Stomach (tissue), 8 donors: ENCODE measurements at regions not wholly inside any gene's neighbourhood (a gene's known extent, or its start where the extent isn't known, plus 50 kb on each side); places are given as distances from the start of the nearest gene placed in this dataset.

Source experiments
- DNase-seq, 2 donors: peaks; one replicate each; pipeline versions ENCODE4 v3.0.0 to v3.0.0-alpha.2; 2013 to 2019
- H3K27ac ChIP-seq, 5 donors: fragments of 200-600 bp in 4 of 5; sonication (generic) in 4 of 5; one replicate each; pipeline ENCODE4 v1.5.1; 2013 to 2019; ENCODE audit warnings: mild to moderate bottlenecking in 1 of 5, moderate library complexity in 1 of 5
- H3K27me3 ChIP-seq, 3 donors: fragments of 200-600 bp; sonication (generic); one replicate each; pipeline ENCODE4 v1.5.1; 2017 to 2019; ENCODE audit warnings: mixed run types in 1 of 3
- H3K36me3 ChIP-seq, 4 donors: fragments of 200-600 bp; sonication (generic); 1 replicate in 3 of 4; 2 replicates in 1 of 4; pipeline ENCODE4 v1.5.1; 2016 to 2019
- H3K4me1 ChIP-seq, 4 donors: fragments of 200-600 bp; sonication (generic); one replicate each; pipeline ENCODE4 v1.5.1; 2016 to 2019
- H3K4me3 ChIP-seq, 4 donors: fragments of 200-600 bp; sonication (generic) in 3 of 4; one replicate each; pipeline ENCODE4 v1.5.1; 2016 to 2019; ENCODE audit warnings: mild to moderate bottlenecking in 1 of 4
- H3K9me3 ChIP-seq, 4 donors: fragments of 200-600 bp; sonication (generic); one replicate each; pipeline ENCODE4 v1.5.1; 2016 to 2019
- CTCF ChIP-seq, 7 experiments: fragments of 450-650 bp in 4 of 7; fragments of 200-600 bp in 3 of 7; sonication (generic) in 3 of 7; IDR thresholded peaks; one replicate each; pipeline ENCODE4 v1.5.1; 2016 to 2019; ENCODE audit warnings: antibody characterized with exemption in 7 of 7, control low read depth in 2 of 7, mild to moderate bottlenecking in 1 of 7
- EP300 ChIP-seq: sonication (generic); formaldehyde crosslinking; IDR thresholded peaks from one replicate; pipeline ENCODE4 v1.6.1; 2017; ENCODE audit warnings: antibody characterized with exemption
- POLR2A ChIP-seq, 4 donors: fragments of 450-650 bp; IDR thresholded peaks; one replicate each; pipeline ENCODE4 v1.6.1; 2016; ENCODE audit warnings: antibody characterized with exemption in 4 of 4, control low read depth in 2 of 4, mild to moderate bottlenecking in 1 of 4, moderate library complexity in 1 of 4
- POLR2AphosphoS5 ChIP-seq, 3 donors: sonication (generic); formaldehyde crosslinking; IDR thresholded peaks; one replicate each; pipeline ENCODE4 v1.6.1; 2016; ENCODE audit warnings: antibody characterized with exemption in 3 of 3
- WGBS, 5 donors: extraction: QIAGEN DNeasy Blood & Tissue Kit in 3 of 5; methylation state at CpG; one replicate each; pipeline versions ENCODE4 v1.1.5 to v1.1.7; 2013 to 2018; 5-methylcytosine and 5-hydroxymethylcytosine counted together
- intact Hi-C: fragments of 100-400 bp; cut with DNase I; formaldehyde crosslinking; loops from one replicate; pipeline ENCODE4 v1.15.1; 2023; ENCODE audit warnings: low total_unique reads
- donor health status: healthy with polysubstance abuse.
- donor health status: Bipolar disorder and iron deficiency.
- donor health status: healthy.

- no peak for DNase-seq
- Histone ChIP-seq H3K27me3 (no peaks in the 10 kb centered on the region), H3K4me3 (no peak overlapping the region), H3K36me3 (no peaks in the 10 kb centered on the region), H3K9me3 (no peaks in the 10 kb centered on the region), H3K27ac (no peak overlapping the region), H3K4me1 (no peaks in the 10 kb centered on the region)
- intact Hi-C loops, result no loop called here
- 80 to 92% (median 89%) methylated on average over 1 of the region's 1 CpG for WGBS, 5 donors
- TF ChIP-seq CTCF (IDR thresholded peaks at IDR 0.05) (no peak), POLR2AphosphoS5 (IDR thresholded peaks at IDR 0.05) (no peak), POLR2A (IDR thresholded peaks at IDR 0.05) (no peak), EP300 (no peak)
Observed at GRCh38 chr14:49286257-49286983, 299.8 kb downstream of the RPS29 start.

DNA sequence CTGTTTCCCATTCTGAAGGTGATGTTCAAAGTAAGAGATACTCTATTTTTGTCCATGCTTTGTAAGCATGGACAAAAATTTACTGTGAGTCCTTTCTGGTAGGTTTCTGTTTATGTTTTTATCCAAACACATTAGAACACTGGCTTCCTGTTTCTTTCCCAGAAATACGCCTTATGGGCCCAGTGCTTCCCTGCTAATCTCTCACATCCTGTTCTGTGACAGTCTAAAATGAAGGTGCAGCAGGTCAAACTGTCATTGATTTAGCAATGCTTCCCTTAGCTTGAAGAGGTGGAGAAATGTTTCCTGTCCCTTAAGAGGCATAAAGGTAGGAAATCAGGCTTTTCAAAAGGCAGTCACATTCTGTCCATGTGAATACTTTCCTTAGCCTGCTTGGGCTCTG lies 305.6 kb downstream of the RPS29 start:
- H3K27ac ChIP-seq, result no peak overlapping the region

GRCh38 chr14:49250517-49250916 lies 335.7 kb downstream of the RPS29 start:
- Histone ChIP-seq H3K36me3 (no peaks in the 10 kb centered on the region), H3K9me3 (peaks cover 0 to 6% (median 0%) of the 10 kb centered on the region in 4 donors), H3K4me1 (no peaks in the 10 kb centered on the region), H3K27ac (no peak overlapping the region), H3K27me3 (no peaks in the 10 kb centered on the region), H3K4me3 (no peak overlapping the region)
- TF ChIP-seq POLR2AphosphoS5 (IDR thresholded peaks at IDR 0.05) (no peak), POLR2A (IDR thresholded peaks at IDR 0.05) (no peak), CTCF (IDR thresholded peaks at IDR 0.05) (no peak), EP300 (no peak)
- intact Hi-C loops, result no loop called here
- no peak for DNase-seq
- 67 to 90% (median 85%) methylated on average over 2 to 6 of the region's 6 CpGs for WGBS, 5 donors

More for the DNA sequence above, 305.6 kb downstream of the RPS29 start:
- TF ChIP-seq POLR2A (IDR thresholded peaks at IDR 0.05), result no peak
- TF ChIP-seq EP300, result no peak
- TF ChIP-seq CTCF (IDR thresholded peaks at IDR 0.05), result no peak
- no peak for TF ChIP-seq POLR2AphosphoS5 (IDR thresholded peaks at IDR 0.05)
- intact Hi-C loops, result no loop called here
- no peaks in the 10 kb centered on the region for H3K4me1 ChIP-seq
- no peaks in the 10 kb centered on the region for H3K36me3 ChIP-seq
- H3K9me3 ChIP-seq, result no peaks in the 10 kb centered on the region
- WGBS, 5 donors, result 17 to 44% (median 36%) methylated on average over 1 of the region's 1 CpG
- peak in 1 of 2 donors; percentile 20 for DNase-seq
- H3K4me3 ChIP-seq, result no peak overlapping the region
- H3K27me3 ChIP-seq, result no peaks in the 10 kb centered on the region

DNA sequence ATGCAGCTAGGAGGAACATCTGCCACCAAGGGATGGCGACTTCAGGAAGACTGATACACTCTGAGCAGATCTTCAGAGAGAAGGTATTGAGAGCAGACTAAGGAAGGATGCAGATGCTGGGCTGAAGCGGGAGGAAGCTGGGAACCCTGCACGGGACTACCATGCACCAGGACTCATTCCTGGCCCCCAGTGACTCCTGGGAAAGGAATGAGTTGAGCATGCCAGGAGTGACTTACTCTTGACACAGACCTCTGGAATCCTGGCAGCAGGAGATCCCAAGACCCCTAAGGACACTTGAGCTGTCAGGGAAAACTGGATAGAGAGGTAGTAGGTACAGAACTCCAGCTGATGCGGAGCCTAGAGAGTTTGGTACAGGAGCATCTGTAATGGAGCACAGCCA lies 336.1 kb downstream of the RPS29 start:
- intact Hi-C loops, result no loop called here
- no peaks in the 10 kb centered on the region for H3K4me1 ChIP-seq
- no peaks in the 10 kb centered on the region for H3K27me3 ChIP-seq
- no peak overlapping the region for H3K27ac ChIP-seq
- H3K4me3 ChIP-seq, result no peak overlapping the region
- H3K9me3 ChIP-seq, result peaks cover 0 to 6% (median 0%) of the 10 kb centered on the region in 4 donors
- no peak for DNase-seq
- TF ChIP-seq EP300, result no peak
- no peak for TF ChIP-seq POLR2AphosphoS5 (IDR thresholded peaks at IDR 0.05)
- no peak for TF ChIP-seq POLR2A (IDR thresholded peaks at IDR 0.05)
- no peak for TF ChIP-seq CTCF (IDR thresholded peaks at IDR 0.05)
- H3K36me3 ChIP-seq, result no peaks in the 10 kb centered on the region
- WGBS, 5 donors, result 87 to 93% (median 90%) methylated on average over 3 to 4 of the region's 4 CpGs
